Activated CD8-positive, alpha-beta T cell treated with anti-CD3 and anti-CD28 coated beads, Interleukin-2, amount 10 ng/mL, durations not matched to agents 7 days and 5 days (primary cell): ENCODE measurements at regions not wholly inside any gene's neighbourhood (a gene's known extent, or its start where the extent isn't known, plus 50 kb on each side); places are given as distances from the start of the nearest gene placed in this dataset.

ENCODE experiments used
- ATAC-seq: fragments of 150-1000 bp; cut with Tn5 transposase; one replicate; pipeline ENCODE4 v1.10.0; 2021; ENCODE audit warnings: moderate library complexity
- CTCF ChIA-PET: fragments of 350-600 bp; sonication (Branson Sonifier 250); formaldehyde crosslinking; loops from one replicate; lab custom pipeline; 2021; ENCODE audit warnings: antibody characterized with exemption; lab: Charles Lee
- POLR2A ChIA-PET: fragments of 350-600 bp; sonication (Branson Sonifier 250); formaldehyde crosslinking; loops from one replicate; lab custom pipeline; 2021; ENCODE audit warnings: antibody characterized with exemption; lab: Charles Lee
- DNase-seq: peaks from one replicate; pipeline ENCODE4 v3.0.0-alpha.2; 2020
- H3K27ac Mint-ChIP-seq: one replicate; pipeline ENCODE4 v1.8.0; 2021; ENCODE audit warnings: mild to moderate bottlenecking, mixed read lengths
- H3K27me3 Mint-ChIP-seq: one replicate; pipeline ENCODE4 v1.8.0; 2021; ENCODE audit warnings: low read depth, mixed read lengths
- H3K36me3 Mint-ChIP-seq: one replicate; pipeline ENCODE4 v1.8.0; 2021; ENCODE audit warnings: low read depth, mixed read lengths
- H3K4me1 Mint-ChIP-seq: one replicate; pipeline ENCODE4 v1.8.0; 2021; ENCODE audit warnings: low read depth, mixed read lengths
- H3K4me3 Mint-ChIP-seq: one replicate; pipeline ENCODE4 v1.8.0; 2021; ENCODE audit warnings: mild to moderate bottlenecking, mixed read lengths
- H3K9me3 Mint-ChIP-seq: one replicate; pipeline ENCODE4 v1.8.0; 2022; ENCODE audit warnings: mixed read lengths; ENCODE audit not compliant: insufficient read depth

- Mint-ChIP-seq H3K4me3 (no peak overlapping the region), H3K27me3 (no peaks in the 10 kb centered on the region), H3K4me1 (no peaks in the 10 kb centered on the region), H3K27ac (no peak overlapping the region), H3K36me3 (no peaks in the 10 kb centered on the region), H3K9me3 (no peaks in the 10 kb centered on the region)
- ChIA-PET POLR2A (no interaction called here), CTCF (no interaction called here)
- ATAC-seq (no peak), DNase-seq (no peak)
Measured at GRCh38 chr2:67564626-67565025, 167.5 kb downstream of the ETAA1 start.

GRCh38 chr2:67565262-67565661, 168.1 kb downstream of the ETAA1 start:
- DNase-seq: no peak
- POLR2A ChIA-PET: no interaction called here
- no peaks in the 10 kb centered on the region for H3K36me3 Mint-ChIP-seq
- CTCF ChIA-PET: no interaction called here
- H3K27me3 Mint-ChIP-seq: no peaks in the 10 kb centered on the region
- no peaks in the 10 kb centered on the region for H3K9me3 Mint-ChIP-seq
- no peak overlapping the region for H3K4me3 Mint-ChIP-seq
- no peak for ATAC-seq
- no peaks in the 10 kb centered on the region for H3K4me1 Mint-ChIP-seq
- H3K27ac Mint-ChIP-seq: no peak overlapping the region

GRCh38 chr2:67565761-67566160, 168.6 kb downstream of the ETAA1 start:
- no peak for ATAC-seq
- H3K4me1 Mint-ChIP-seq: no peaks in the 10 kb centered on the region
- no peaks in the 10 kb centered on the region for H3K36me3 Mint-ChIP-seq
- no peaks in the 10 kb centered on the region for H3K27me3 Mint-ChIP-seq
- no peak for DNase-seq
- no peaks in the 10 kb centered on the region for H3K9me3 Mint-ChIP-seq
- H3K4me3 Mint-ChIP-seq: no peak overlapping the region
- no peak overlapping the region for H3K27ac Mint-ChIP-seq
- CTCF ChIA-PET: no interaction called here
- POLR2A ChIA-PET: no interaction called here

GRCh38 chr2:67566285-67566684, 169.2 kb downstream of the ETAA1 start:
- Mint-ChIP-seq H3K27me3 (no peaks in the 10 kb centered on the region), H3K36me3 (no peaks in the 10 kb centered on the region), H3K4me1 (no peaks in the 10 kb centered on the region), H3K27ac (no peak overlapping the region), H3K4me3 (no peak overlapping the region), H3K9me3 (no peaks in the 10 kb centered on the region)
- no peak for ATAC-seq
- ChIA-PET CTCF (no interaction called here), POLR2A (no interaction called here)
- DNase-seq: no peak

- Mint-ChIP-seq H3K27ac (no peak overlapping the region), H3K27me3 (no peaks in the 10 kb centered on the region), H3K9me3 (no peaks in the 10 kb centered on the region), H3K36me3 (no peaks in the 10 kb centered on the region), H3K4me3 (no peak overlapping the region), H3K4me1 (no peaks in the 10 kb centered on the region)
- POLR2A ChIA-PET: no interaction called here
- ATAC-seq: no peak
- CTCF ChIA-PET: no interaction called here
- no peak for DNase-seq
Measured at GRCh38 chr2:67566958-67567635, 170.0 kb downstream of the ETAA1 start.

GRCh38 chr2:67567886-67568285, 170.8 kb downstream of the ETAA1 start:
- Mint-ChIP-seq H3K36me3 (no peaks in the 10 kb centered on the region), H3K27ac (no peak overlapping the region), H3K4me3 (no peak overlapping the region), H3K9me3 (no peaks in the 10 kb centered on the region), H3K27me3 (no peaks in the 10 kb centered on the region), H3K4me1 (no peaks in the 10 kb centered on the region)
- DNase-seq: no peak
- CTCF ChIA-PET: no interaction called here
- POLR2A ChIA-PET: no interaction called here
- no peak for ATAC-seq

- H3K27me3 Mint-ChIP-seq: no peaks in the 10 kb centered on the region
- H3K9me3 Mint-ChIP-seq: no peaks in the 10 kb centered on the region
- H3K4me1 Mint-ChIP-seq: no peaks in the 10 kb centered on the region
- ChIA-PET CTCF (no interaction called here), POLR2A (no interaction called here)
- H3K36me3 Mint-ChIP-seq: no peaks in the 10 kb centered on the region
- DNase-seq (no peak), ATAC-seq (no peak)
- H3K4me3 Mint-ChIP-seq: no peak overlapping the region
- H3K27ac Mint-ChIP-seq: no peak overlapping the region
Measured at GRCh38 chr2:67570611-67571010, 173.5 kb downstream of the ETAA1 start.

GRCh38 chr2:67571785-67572718, 174.9 kb downstream of the ETAA1 start:
- DNase-seq (no peak), ATAC-seq (no peak)
- H3K27ac Mint-ChIP-seq: no peak overlapping the region
- no peak overlapping the region for H3K4me3 Mint-ChIP-seq
- H3K36me3 Mint-ChIP-seq: no peaks in the 10 kb centered on the region
- ChIA-PET POLR2A (no interaction called here), CTCF (no interaction called here)
- no peaks in the 10 kb centered on the region for H3K4me1 Mint-ChIP-seq
- no peaks in the 10 kb centered on the region for H3K27me3 Mint-ChIP-seq
- no peaks in the 10 kb centered on the region for H3K9me3 Mint-ChIP-seq

GRCh38 chr2:67572721-67573435, 175.7 kb downstream of the ETAA1 start:
- CTCF ChIA-PET: no interaction called here

GRCh38 chr2:67574230-67574629, 177.1 kb downstream of the ETAA1 start:
- Mint-ChIP-seq H3K4me1 (no peaks in the 10 kb centered on the region), H3K9me3 (no peaks in the 10 kb centered on the region), H3K36me3 (no peaks in the 10 kb centered on the region), H3K27ac (no peak overlapping the region), H3K27me3 (no peaks in the 10 kb centered on the region), H3K4me3 (no peak overlapping the region)
- ChIA-PET POLR2A (no interaction called here), CTCF (no interaction called here)
- no peak for DNase-seq
- no peak for ATAC-seq

More at GRCh38 chr2:67572721-67573435, 175.7 kb downstream of the ETAA1 start:
- Mint-ChIP-seq H3K9me3 (no peaks in the 10 kb centered on the region), H3K4me1 (no peaks in the 10 kb centered on the region), H3K27me3 (no peaks in the 10 kb centered on the region), H3K27ac (no peak overlapping the region), H3K4me3 (no peak overlapping the region), H3K36me3 (no peaks in the 10 kb centered on the region)
- POLR2A ChIA-PET: no interaction called here
- ATAC-seq (no peak), DNase-seq (no peak)

- H3K27ac Mint-ChIP-seq: no peak overlapping the region
- no peaks in the 10 kb centered on the region for H3K36me3 Mint-ChIP-seq
- ATAC-seq: no peak
- no peaks in the 10 kb centered on the region for H3K27me3 Mint-ChIP-seq
- H3K4me1 Mint-ChIP-seq: no peaks in the 10 kb centered on the region
- DNase-seq: no peak
- no peaks in the 10 kb centered on the region for H3K9me3 Mint-ChIP-seq
- CTCF ChIA-PET: no interaction called here
- POLR2A ChIA-PET: no interaction called here
- H3K4me3 Mint-ChIP-seq: no peak overlapping the region
Measured at GRCh38 chr2:67576226-67576625, 179.1 kb downstream of the ETAA1 start.

- Mint-ChIP-seq H3K9me3 (peaks cover 4% of the 10 kb centered on the region), H3K4me3 (no peak overlapping the region), H3K36me3 (no peaks in the 10 kb centered on the region), H3K4me1 (no peaks in the 10 kb centered on the region), H3K27me3 (no peaks in the 10 kb centered on the region), H3K27ac (no peak overlapping the region)
- ATAC-seq (no peak), DNase-seq (no peak)
- ChIA-PET POLR2A (no interaction called here), CTCF (no interaction called here)
Measured at GRCh38 chr2:67576991-67577390, 179.9 kb downstream of the ETAA1 start.
